Heart left ventricle (tissue), 16 donors: ENCODE measurements at regions not wholly inside any gene's neighbourhood (a gene's known extent, or its start where the extent isn't known, plus 50 kb on each side); places are given as distances from the start of the nearest gene placed in this dataset.

Experiments
- ATAC-seq, 4 donors: fragments of 200-7000 bp; cut with Tn5 transposase; one replicate each; pipeline ENCODE4 v1.9.1; 2020 to 2022; ENCODE audit warnings: moderate library complexity in 4 of 4, mild to moderate bottlenecking in 3 of 4, moderate number of reproducible peaks in 1 of 4
- DNase-seq, 5 donors: peaks; one replicate each; pipeline ENCODE4 v3.0.0-alpha.2; 2020
- H3K27ac ChIP-seq, 12 donors: fragments of 200-600 bp; sonication (generic) in 4 of 12; one replicate each; pipeline versions ENCODE4 v1.5.0 to v1.8.0; 2016 to 2022; ENCODE audit warnings: mild to moderate bottlenecking in 2 of 12
- H3K27me3 ChIP-seq, 9 donors: fragments of 200-600 bp; sonication (generic) in 2 of 9; one replicate each; pipeline versions ENCODE4 v1.5.1 to v1.8.0; 2016 to 2022; ENCODE audit warnings: mild to moderate bottlenecking in 3 of 9
- H3K36me3 ChIP-seq, 9 donors: fragments of 200-600 bp; sonication (generic) in 2 of 9; one replicate each; pipeline versions ENCODE4 v1.5.0 to v1.8.0; 2018 to 2022; ENCODE audit warnings: mild to moderate bottlenecking in 2 of 9
- H3K4me1 ChIP-seq, 12 donors: fragments of 200-600 bp; sonication (generic) in 4 of 12; one replicate each; pipeline versions ENCODE4 v1.5.0 to v1.8.0; 2016 to 2022; ENCODE audit warnings: mild to moderate bottlenecking in 3 of 12
- H3K4me3 ChIP-seq, 12 donors: fragments of 200-600 bp; sonication (generic) in 4 of 12; one replicate each; pipeline versions ENCODE4 v1.5.0 to v1.8.0; 2017 to 2022; ENCODE audit warnings: mild to moderate bottlenecking in 9 of 12, moderate library complexity in 4 of 12
- H3K9me3 ChIP-seq, 12 donors: fragments of 200-600 bp; sonication (generic) in 4 of 12; one replicate each; pipeline versions ENCODE4 v1.5.0 to v1.8.0; 2016 to 2022; ENCODE audit warnings: mild to moderate bottlenecking in 1 of 12
- POLR2A ChIP-seq, 2 donors: fragments of 450-650 bp; IDR thresholded peaks; one replicate each; pipeline ENCODE4 v1.6.1; 2017; ENCODE audit warnings: antibody characterized with exemption in 2 of 2, mild to moderate bottlenecking in 2 of 2, moderate library complexity in 2 of 2
- whole genome bisulfite sequencing, 4 donors: extraction: QIAGEN DNeasy Blood & Tissue Kit in 2 of 4; methylation state at CpG; one replicate each; pipeline versions ENCODE4 v1.1.5 to v1.1.7; 2013 to 2018; 5-methylcytosine and 5-hydroxymethylcytosine counted together
- intact Hi-C, 10 donors: fragments of 100-400 bp; cut with DNase I; formaldehyde crosslinking; loops; one replicate each; pipeline versions ENCODE4 v1.11.1 to v1.14.2; 2022
- TF ChIP-seq, protein P1 (sequence below), 12 donors: fragments of 200-600 bp; sonication (generic) in 4 of 12; IDR thresholded peaks; one replicate each; pipeline versions ENCODE4 v1.5.0 to v1.8.0; 2018 to 2022; ENCODE audit warnings: antibody characterized with exemption in 12 of 12, mild to moderate bottlenecking in 5 of 12
- donor health status: ischemic (EF 13 %, LVEDD 7.1; RV severe dilation, severe dysfunction).
- donor health status: healthy with polysubstance abuse.
- donor health status: DM: no; HTN: yes; CAD: no.
- donor health status: DM: no; HTN: no; CAD: no.
- donor health status: ischemic (EF 25% LVEDD 6.9; RV normal size, moderate dysfunction).
- donor health status: ischemic (EF 25% LVEDD 5.7; RV mildly dilated, moderate dysfunction).
- donor health status: healthy.
- donor health status: DM: yes; HTN: yes; CAD: no.
- donor health status: ischemic (EF 35%, LVEDD 5.7; RV mildly dilated, moderate dysfunction).
- donor health status: nonischemic (EF 11% LVEDD 7.7; RV severe dilation, severe dysfunction).
- donor health status: DM: yes; HTN: yes; CAD: no.
- donor health status: PGD.
- donor health status: ischemic (EF 29% LVEDD 5.4; RV normal size, mild dysfunction).
- donor health status: nonischemic (EF 23%, LVEDD 6.1; RV moderate dilation, normal function).

DNA sequence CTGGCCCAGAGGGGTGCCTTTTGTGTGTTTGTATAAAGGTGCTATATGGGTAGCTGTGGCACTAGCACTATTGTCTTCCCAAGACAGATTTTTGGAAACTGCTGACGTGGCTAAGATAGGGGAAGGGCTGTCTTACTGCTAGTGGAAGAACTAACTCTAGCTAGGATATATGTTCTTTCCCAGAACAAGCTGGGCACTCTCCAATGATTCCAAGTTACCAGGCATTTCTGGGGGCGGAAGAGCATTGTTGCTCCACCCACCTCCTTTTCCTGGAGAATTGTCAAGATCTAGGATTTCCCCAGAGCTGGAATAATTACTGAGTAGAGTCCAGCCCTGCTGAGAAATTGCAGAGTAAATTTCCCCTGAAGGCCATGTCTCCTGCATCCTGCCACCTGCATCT, 408.3 kb downstream of the KLF5 start:
- intact Hi-C loops: no loop called here
- WGBS, 4 donors: 46 to 63% (median 57%) methylated on average over 2 of the region's 2 CpGs
- Histone ChIP-seq H3K27me3 (no peaks in the 10 kb centered on the region), H3K27ac (no peak overlapping the region), H3K4me3 (no peak overlapping the region), H3K9me3 (no peaks in the 10 kb centered on the region), H3K36me3 (no peaks in the 10 kb centered on the region), H3K4me1 (no peaks in the 10 kb centered on the region)
- TF ChIP-seq POLR2A (IDR thresholded peaks at IDR 0.05): no peak
- TF ChIP-seq, protein P1, sequence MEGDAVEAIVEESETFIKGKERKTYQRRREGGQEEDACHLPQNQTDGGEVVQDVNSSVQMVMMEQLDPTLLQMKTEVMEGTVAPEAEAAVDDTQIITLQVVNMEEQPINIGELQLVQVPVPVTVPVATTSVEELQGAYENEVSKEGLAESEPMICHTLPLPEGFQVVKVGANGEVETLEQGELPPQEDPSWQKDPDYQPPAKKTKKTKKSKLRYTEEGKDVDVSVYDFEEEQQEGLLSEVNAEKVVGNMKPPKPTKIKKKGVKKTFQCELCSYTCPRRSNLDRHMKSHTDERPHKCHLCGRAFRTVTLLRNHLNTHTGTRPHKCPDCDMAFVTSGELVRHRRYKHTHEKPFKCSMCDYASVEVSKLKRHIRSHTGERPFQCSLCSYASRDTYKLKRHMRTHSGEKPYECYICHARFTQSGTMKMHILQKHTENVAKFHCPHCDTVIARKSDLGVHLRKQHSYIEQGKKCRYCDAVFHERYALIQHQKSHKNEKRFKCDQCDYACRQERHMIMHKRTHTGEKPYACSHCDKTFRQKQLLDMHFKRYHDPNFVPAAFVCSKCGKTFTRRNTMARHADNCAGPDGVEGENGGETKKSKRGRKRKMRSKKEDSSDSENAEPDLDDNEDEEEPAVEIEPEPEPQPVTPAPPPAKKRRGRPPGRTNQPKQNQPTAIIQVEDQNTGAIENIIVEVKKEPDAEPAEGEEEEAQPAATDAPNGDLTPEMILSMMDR (IDR thresholded peaks at IDR 0.05): no peak
- no peak for ATAC-seq
- no peak for DNase-seq

DNA sequence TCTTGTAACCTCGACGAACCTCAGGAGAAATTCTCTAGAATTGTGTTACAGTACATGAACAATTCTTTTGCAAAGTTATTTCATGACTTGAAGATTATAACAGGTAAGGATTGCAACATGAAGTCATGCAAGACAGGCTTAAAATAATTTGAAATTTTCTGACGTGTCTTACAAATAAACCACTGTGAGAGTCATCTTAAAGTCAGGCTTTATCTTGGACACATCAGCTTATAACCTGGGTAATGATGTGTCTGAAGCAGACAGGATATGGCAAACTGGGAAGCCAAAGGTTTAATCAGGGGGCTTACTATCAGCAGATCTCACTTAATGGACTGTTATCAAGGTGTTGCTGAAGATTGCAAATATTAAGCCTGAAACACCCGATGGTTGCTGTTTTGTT, 407.8 kb downstream of the KLF5 start:
- DNase-seq: no peak
- intact Hi-C loops: no loop called here
- Histone ChIP-seq H3K9me3 (no peaks in the 10 kb centered on the region), H3K27ac (no peak overlapping the region), H3K4me3 (no peak overlapping the region), H3K36me3 (no peaks in the 10 kb centered on the region), H3K27me3 (no peaks in the 10 kb centered on the region), H3K4me1 (no peaks in the 10 kb centered on the region)
- ATAC-seq: no peak
- WGBS, 4 donors: 68 to 76% (median 71%) methylated on average over 4 of the region's 4 CpGs
- no peak for TF ChIP-seq POLR2A (IDR thresholded peaks at IDR 0.05)
- TF ChIP-seq, protein P1 (IDR thresholded peaks at IDR 0.05): no peak

DNA sequence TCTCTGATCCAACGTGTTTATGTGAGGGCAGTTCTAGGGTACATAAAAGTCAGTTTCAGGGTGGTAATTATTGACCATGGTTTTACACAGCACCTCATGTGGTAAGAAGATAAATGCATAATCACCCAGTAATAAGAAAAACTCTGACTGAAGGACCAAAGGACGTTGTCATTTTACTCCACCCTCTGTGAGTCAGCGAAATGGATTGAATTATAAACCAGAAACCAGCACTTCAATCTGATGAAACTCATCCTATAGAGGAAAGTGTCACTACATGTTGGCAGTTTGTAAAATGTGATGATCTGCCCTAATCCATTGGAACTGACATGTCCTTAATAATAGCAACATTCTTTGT, 406.8 kb downstream of the KLF5 start:
- TF ChIP-seq, protein P1 (IDR thresholded peaks at IDR 0.05): no peak
- TF ChIP-seq POLR2A (IDR thresholded peaks at IDR 0.05): no peak
- no peak overlapping the region for H3K27ac ChIP-seq
- H3K9me3 ChIP-seq: no peaks in the 10 kb centered on the region
- intact Hi-C loops: no loop called here
- no peaks in the 10 kb centered on the region for H3K27me3 ChIP-seq
- no peaks in the 10 kb centered on the region for H3K4me1 ChIP-seq
- no peak for DNase-seq
- H3K4me3 ChIP-seq: no peak overlapping the region
- no peaks in the 10 kb centered on the region for H3K36me3 ChIP-seq
- no peak for ATAC-seq
- 56 to 66% (median 62%) methylated on average over 3 of the region's 3 CpGs for WGBS, 4 donors

DNA sequence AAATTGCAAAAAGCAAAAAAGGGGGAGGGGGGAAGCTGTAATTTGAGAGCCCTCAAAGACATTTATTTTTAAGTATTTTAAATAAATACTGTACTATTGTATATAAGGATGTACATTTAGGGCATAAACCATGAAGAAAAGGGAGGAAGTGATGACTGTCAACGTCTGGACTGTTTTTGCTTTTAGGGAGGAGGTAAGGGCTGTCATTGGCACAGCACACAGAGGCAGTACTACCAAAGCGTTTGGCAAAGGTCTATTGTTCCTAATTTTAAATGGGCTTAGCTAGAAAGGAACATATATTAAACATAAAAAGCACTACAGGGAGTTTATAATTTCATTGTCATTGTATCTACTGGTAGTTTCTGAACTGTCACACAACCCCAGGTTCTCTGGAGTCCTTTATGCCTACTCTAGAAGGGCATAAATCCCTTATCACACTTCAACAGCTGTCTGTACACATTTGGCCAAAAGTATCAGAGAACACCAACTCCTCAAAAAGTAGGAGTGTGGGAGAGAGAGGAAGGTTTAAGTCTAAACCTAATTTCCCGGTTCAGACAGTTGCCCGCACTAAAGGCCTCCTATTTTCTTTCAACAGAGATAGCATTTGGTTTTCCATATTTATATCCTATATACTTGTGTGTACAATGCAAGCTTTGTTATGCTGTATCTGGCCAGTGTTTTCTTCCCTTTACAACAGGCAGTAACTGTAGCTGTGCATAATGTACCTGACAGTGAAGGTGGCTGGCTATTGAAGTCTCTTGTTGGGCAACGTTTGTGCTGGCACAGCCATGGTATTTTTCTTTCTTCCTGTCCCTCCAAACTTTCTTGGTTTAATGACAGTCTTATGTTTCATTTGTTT, 406.2 kb downstream of the KLF5 start:
- Histone ChIP-seq H3K4me3 (no peak overlapping the region), H3K4me1 (no peaks in the 10 kb centered on the region), H3K27ac (no peak overlapping the region), H3K36me3 (no peaks in the 10 kb centered on the region), H3K27me3 (no peaks in the 10 kb centered on the region), H3K9me3 (no peaks in the 10 kb centered on the region)
- DNase-seq: no peak
- 47 to 61% (median 49%) methylated on average over 5 of the region's 5 CpGs for WGBS, 4 donors
- TF ChIP-seq, protein P1 (IDR thresholded peaks at IDR 0.05): no peak
- no peak for TF ChIP-seq POLR2A (IDR thresholded peaks at IDR 0.05)
- ATAC-seq: no peak
- intact Hi-C loops: no loop called here
